ENCODE measurements at regions not wholly inside any gene's neighbourhood (a gene's known extent, or its start where the extent isn't known, plus 50 kb on each side); places are given as distances from the start of the nearest gene placed in this dataset.

GRCh38 chr2:156237558-156237957, 95.0 kb downstream of the NR4A2 start:
- TF ChIP-seq CTCF (IDR thresholded peaks at IDR 0.05), result no peak
- no peak for TF ChIP-seq POLR2A (IDR thresholded peaks at IDR 0.05)

Data from testis (tissue), 2 donors.